ENCODE measurements at regions not wholly inside any gene's neighbourhood (a gene's known extent, or its start where the extent isn't known, plus 50 kb on each side); places are given as distances from the start of the nearest gene placed in this dataset.

- Histone ChIP-seq H2AFZ (ENCODE audit: low read length) (no peak overlapping the region), H2BK120ac (ENCODE audit: low read depth, low read length, poor library complexity, severe bottlenecking) (no peak overlapping the region), H2BK15ac (ENCODE audit: low read depth, low read length) (no peak overlapping the region), H2BK12ac (ENCODE audit: insufficient read length, low read depth, low read length) (no peak overlapping the region), H3K4ac (ENCODE audit: low read depth, low read length) (no peak overlapping the region), H3K56ac (ENCODE audit: insufficient read length, low read depth, low read length) (no peak overlapping the region), H3T11ph (ENCODE audit: low read length) (no peak overlapping the region), H3K18ac (ENCODE audit: insufficient read length, low read depth, low read length) (no peak overlapping the region), H3K79me1 (ENCODE audit: insufficient read depth, low read depth, low read length, poor library complexity, severe bottlenecking) (no peaks in the 10 kb centered on the region), H3K9me3 (ENCODE audit: control insufficient read depth, low read depth, low read length) (no peaks in the 10 kb centered on the region), H2BK20ac (ENCODE audit: low read depth, low read length, poor library complexity, severe bottlenecking) (no peak overlapping the region), H3K4me2 (ENCODE audit: insufficient read depth, insufficient read length, low read length) (no peak overlapping the region), H3K23ac (ENCODE audit: insufficient read length, low read depth, low read length) (no peak overlapping the region), H4K91ac (ENCODE audit: insufficient read length, low read depth, low read length) (no peak overlapping the region), H4K5ac (ENCODE audit: insufficient read length, low read depth, low read length) (no peak overlapping the region), H4K20me1 (ENCODE audit: control insufficient read depth, insufficient read depth, insufficient read length) (no peaks in the 10 kb centered on the region), H3K4me1 (ENCODE audit: insufficient read depth, low read length) (no peaks in the 10 kb centered on the region), H3K79me2 (ENCODE audit: insufficient read depth, low read length) (no peaks in the 10 kb centered on the region), H4K8ac (replicated peaks; ENCODE audit: insufficient read length, low read depth, low read length) (no peak overlapping the region), H2BK5ac (ENCODE audit: insufficient read length, low read length) (no peak overlapping the region), H2AK5ac (ENCODE audit: insufficient read length, low read length) (no peak overlapping the region), H3K27me3 (ENCODE audit: insufficient read depth, low read length) (no peaks in the 10 kb centered on the region), H3K23me2 (ENCODE audit: insufficient read length, low read depth, low read length, poor library complexity, severe bottlenecking) (no peaks in the 10 kb centered on the region), H3K27ac (ENCODE audit: insufficient read length, low read depth, low read length) (no peak overlapping the region), H3K9ac (ENCODE audit: extremely low read depth, insufficient read length, low read length) (no peak overlapping the region), H3K14ac (ENCODE audit: insufficient read depth, low read length) (no peak overlapping the region)
- no peaks in the 10 kb centered on the region for H3K9me3 Mint-ChIP-seq
- no peak for TF ChIP-seq CTCF (conservative IDR thresholded peaks at IDR 0.05)
- no peaks in the 10 kb centered on the region for H3K36me3 Mint-ChIP-seq (ENCODE audit: insufficient read depth in 1 of 3, low read depth in 3 of 3)
- DNase-seq: no peak
- WGBS (ENCODE audit: extremely low coverage, insufficient read length, low lambda C conversion rate): no CpG with 5 or more reads among the region's 2 CpGs
- peaks cover 2 to 4% of the 10 kb centered on the region in 2 experiments; a peak in 2 of 4 replicates for H3K4me1 Mint-ChIP-seq
- no peaks in the 10 kb centered on the region for H3K27me3 Mint-ChIP-seq (ENCODE audit: low read depth)
- no peak overlapping the region for H3K27ac Mint-ChIP-seq
- H3K4me3 Mint-ChIP-seq: no peak overlapping the region
These were observed 427.8 kb downstream of the TMA16 start for GRCh38 chr4:163922302-163922701.
